DND-41 (cell line): ENCODE measurements at regions not wholly inside any gene's neighbourhood (a gene's known extent, or its start where the extent isn't known, plus 50 kb on each side); places are given as distances from the start of the nearest gene placed in this dataset.

Experiments used
- ATAC-seq: fragments of 200-7000 bp; cut with Tn5 transposase; 3 replicates; pipeline ENCODE4 v1.9.1; 2021; ENCODE audit warnings: low read depth; ENCODE audit not compliant: insufficient read depth
- DNase-seq: peaks from one replicate; pipeline ENCODE4 v3.0.0-alpha.2; 2020
- H2AFZ ChIP-seq: 2 replicates; pipeline ENCODE4 v1.6.0; 2012; ENCODE audit warnings: low read depth, low read length
- H3K27ac ChIP-seq: 2 replicates; pipeline ENCODE4 v1.5.1; 2012; ENCODE audit warnings: low read length, inconsistent platforms
- H3K27me3 ChIP-seq: fragments of 200-600 bp; sonication (generic); 2 replicates; pipeline ENCODE4 v1.6.0; 2012; ENCODE audit warnings: low read length, mild to moderate bottlenecking, inconsistent platforms; ENCODE audit not compliant: insufficient read depth, poor library complexity
- H3K36me3 ChIP-seq: 2 replicates; pipeline ENCODE4 v1.5.1; 2012; ENCODE audit warnings: low read length, inconsistent platforms; ENCODE audit not compliant: insufficient read depth
- H3K4me1 ChIP-seq: 2 replicates; pipeline ENCODE4 v1.5.1; 2012; ENCODE audit warnings: mild to moderate bottlenecking, low read length; ENCODE audit not compliant: insufficient read depth
- H3K4me2 ChIP-seq: 2 replicates; pipeline ENCODE4 v1.6.0; 2012; ENCODE audit warnings: mild to moderate bottlenecking, moderate library complexity, low read length, inconsistent platforms; ENCODE audit not compliant: insufficient read depth
- H3K4me3 ChIP-seq, 2 experiments: fragments of 200-600 bp in 1 of 2; shearing (Covaris generic) in 1 of 2; 2 replicates each; pipeline ENCODE4 v1.5.1; 2012 to 2016; ENCODE audit warnings: inconsistent platforms in 2 of 2, low read length in 2 of 2, mild to moderate bottlenecking in 2 of 2, low read depth in 1 of 2, moderate library complexity in 1 of 2
- H3K79me2 ChIP-seq: 2 replicates; pipeline ENCODE4 v1.6.0; 2012; ENCODE audit warnings: low read length, inconsistent platforms; ENCODE audit not compliant: insufficient read depth
- H3K9ac ChIP-seq: 2 replicates; pipeline ENCODE4 v1.6.0; 2012; ENCODE audit warnings: low read depth, mild to moderate bottlenecking, inconsistent platforms, low read length, moderate library complexity
- H3K9me3 ChIP-seq: 2 replicates; pipeline ENCODE4 v1.5.1; 2012; ENCODE audit warnings: low read length, moderate library complexity, mild to moderate bottlenecking, inconsistent platforms; ENCODE audit not compliant: insufficient read depth, severe bottlenecking
- H4K20me1 ChIP-seq: 2 replicates; pipeline ENCODE4 v1.6.0; 2012; ENCODE audit warnings: low read length; ENCODE audit not compliant: insufficient read depth
- EZH2 ChIP-seq: IDR thresholded peaks from 3 replicates; pipeline ENCODE4 v1.6.1; 2012; ENCODE audit warnings: borderline replicate concordance, low read depth, mild to moderate bottlenecking, moderate library complexity, low read length, inconsistent platforms; ENCODE audit not compliant: severe bottlenecking
- TF ChIP-seq, protein P1 (sequence below): IDR thresholded peaks from 2 replicates; pipeline ENCODE4 v1.5.1; 2012; ENCODE audit warnings: borderline replicate concordance, low read length, moderate library complexity, mild to moderate bottlenecking; ENCODE audit not compliant: poor library complexity, severe bottlenecking; ENCODE audit errors: extremely low read depth

DNA sequence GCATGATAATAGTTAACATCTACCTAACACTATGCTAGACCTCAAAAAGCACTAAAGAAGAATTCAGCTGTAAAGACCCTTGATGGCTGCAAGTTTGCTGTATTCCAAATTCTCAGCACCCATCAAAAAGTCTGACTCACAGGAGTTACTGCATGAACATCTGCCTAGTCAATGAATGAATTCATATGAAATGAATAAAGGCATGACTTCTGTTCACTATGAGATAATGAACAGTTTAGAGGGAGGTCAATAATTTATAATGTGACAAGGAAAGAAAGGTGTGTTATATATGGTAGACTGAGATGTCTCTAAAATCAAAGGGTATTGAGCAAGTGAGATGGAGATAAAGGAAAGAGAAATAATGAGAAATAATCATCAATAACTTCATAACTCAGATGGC lies 508.2 kb upstream of the TGFBR2 start:
- Histone ChIP-seq H3K9me3 (peaks cover 4% of the 10 kb centered on the region), H3K36me3 (no peaks in the 10 kb centered on the region), H4K20me1 (no peaks in the 10 kb centered on the region), H3K27ac (no peak overlapping the region), H3K9ac (no peak overlapping the region), H3K4me3 (no peak overlapping the region), H3K4me2 (no peak overlapping the region), H2AFZ (no peak overlapping the region), H3K79me2 (no peaks in the 10 kb centered on the region), H3K4me1 (no peaks in the 10 kb centered on the region), H3K27me3 (no peaks in the 10 kb centered on the region)
- no peak for ATAC-seq
- TF ChIP-seq EZH2 = no peak
- TF ChIP-seq, protein P1, sequence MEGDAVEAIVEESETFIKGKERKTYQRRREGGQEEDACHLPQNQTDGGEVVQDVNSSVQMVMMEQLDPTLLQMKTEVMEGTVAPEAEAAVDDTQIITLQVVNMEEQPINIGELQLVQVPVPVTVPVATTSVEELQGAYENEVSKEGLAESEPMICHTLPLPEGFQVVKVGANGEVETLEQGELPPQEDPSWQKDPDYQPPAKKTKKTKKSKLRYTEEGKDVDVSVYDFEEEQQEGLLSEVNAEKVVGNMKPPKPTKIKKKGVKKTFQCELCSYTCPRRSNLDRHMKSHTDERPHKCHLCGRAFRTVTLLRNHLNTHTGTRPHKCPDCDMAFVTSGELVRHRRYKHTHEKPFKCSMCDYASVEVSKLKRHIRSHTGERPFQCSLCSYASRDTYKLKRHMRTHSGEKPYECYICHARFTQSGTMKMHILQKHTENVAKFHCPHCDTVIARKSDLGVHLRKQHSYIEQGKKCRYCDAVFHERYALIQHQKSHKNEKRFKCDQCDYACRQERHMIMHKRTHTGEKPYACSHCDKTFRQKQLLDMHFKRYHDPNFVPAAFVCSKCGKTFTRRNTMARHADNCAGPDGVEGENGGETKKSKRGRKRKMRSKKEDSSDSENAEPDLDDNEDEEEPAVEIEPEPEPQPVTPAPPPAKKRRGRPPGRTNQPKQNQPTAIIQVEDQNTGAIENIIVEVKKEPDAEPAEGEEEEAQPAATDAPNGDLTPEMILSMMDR = no peak
- DNase-seq = no peak

DNA sequence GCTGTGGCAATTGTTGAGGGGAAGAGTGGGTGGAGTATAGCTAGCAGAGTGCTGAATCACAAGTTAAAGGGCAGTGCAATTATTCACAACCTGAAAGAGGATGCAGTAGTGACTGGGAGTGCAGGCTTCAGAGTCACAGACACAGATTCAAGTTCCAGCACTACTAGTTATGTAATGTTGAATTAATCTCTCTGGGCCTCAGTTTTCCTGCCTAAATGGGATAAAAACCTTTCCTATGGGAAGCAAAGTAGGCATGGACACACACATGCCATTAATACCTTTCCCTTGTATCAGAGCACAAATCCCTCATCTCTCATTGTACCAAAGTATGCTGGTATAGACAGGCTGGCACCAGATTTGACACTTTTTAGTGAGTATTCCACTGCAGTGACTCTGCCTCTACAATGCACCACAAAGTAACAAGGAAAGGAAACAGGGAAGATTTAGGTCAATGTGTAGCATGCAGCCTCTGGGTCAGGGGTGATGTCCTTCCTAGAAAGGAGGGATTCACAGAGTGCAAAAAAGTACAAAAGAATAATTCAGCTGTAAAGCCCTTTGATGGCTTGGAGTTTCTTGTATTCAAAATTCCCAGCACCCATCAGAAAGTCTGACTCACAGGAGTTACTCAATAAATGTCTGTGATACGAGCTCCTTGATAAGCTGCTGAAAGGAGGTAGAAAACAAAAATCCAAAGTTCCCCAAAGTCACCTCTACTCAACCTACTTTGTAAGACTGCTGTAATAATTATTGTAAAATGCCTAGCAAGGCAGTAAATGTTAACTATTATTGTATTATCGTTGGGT lies 507.5 kb upstream of the TGFBR2 start:
- no peaks in the 10 kb centered on the region for H3K4me1 ChIP-seq
- no peak for ATAC-seq
- no peak for DNase-seq
- no peaks in the 10 kb centered on the region for H4K20me1 ChIP-seq
- H3K79me2 ChIP-seq = no peaks in the 10 kb centered on the region
- H3K27me3 ChIP-seq = no peaks in the 10 kb centered on the region
- H2AFZ ChIP-seq = no peak overlapping the region
- no peak overlapping the region for H3K4me3 ChIP-seq
- no peak overlapping the region for H3K9ac ChIP-seq
- no peaks in the 10 kb centered on the region for H3K36me3 ChIP-seq
- no peak overlapping the region for H3K27ac ChIP-seq
- no peak overlapping the region for H3K4me2 ChIP-seq
- TF ChIP-seq EZH2 = no peak
- TF ChIP-seq, protein P1 = no peak
- H3K9me3 ChIP-seq = peaks cover 3% of the 10 kb centered on the region

DNA sequence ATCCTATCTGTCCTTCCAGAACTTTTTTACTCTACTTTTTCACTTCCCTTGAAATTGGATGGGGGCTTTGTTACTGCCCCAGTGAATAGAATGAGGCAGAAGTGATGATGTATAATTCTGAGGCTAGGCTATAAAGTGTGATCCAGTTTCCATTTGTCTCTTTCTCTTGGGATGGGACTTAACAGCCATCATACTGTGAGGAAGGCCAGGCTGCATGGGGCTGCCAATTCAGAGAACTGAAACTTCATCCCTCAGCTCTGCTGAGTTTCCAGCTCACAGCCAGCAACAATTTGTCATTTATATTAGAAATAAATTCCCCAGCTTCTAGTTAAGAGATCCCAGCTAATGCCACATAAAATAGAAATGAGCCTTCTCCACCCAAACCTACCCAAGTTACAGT lies 504.0 kb upstream of the TGFBR2 start:
- peaks cover 4% of the 10 kb centered on the region for H3K9me3 ChIP-seq
- H2AFZ ChIP-seq = no peak overlapping the region
- H3K36me3 ChIP-seq = no peaks in the 10 kb centered on the region
- H3K27me3 ChIP-seq = no peaks in the 10 kb centered on the region
- H3K9ac ChIP-seq = no peak overlapping the region
- H3K27ac ChIP-seq = no peak overlapping the region
- H4K20me1 ChIP-seq = no peaks in the 10 kb centered on the region
- H3K4me3 ChIP-seq = no peak overlapping the region
- no peak overlapping the region for H3K4me2 ChIP-seq
- no peaks in the 10 kb centered on the region for H3K4me1 ChIP-seq
- no peak for TF ChIP-seq EZH2
- TF ChIP-seq, protein P1 = no peak
- DNase-seq = no peak
- ATAC-seq = no peak
- no peaks in the 10 kb centered on the region for H3K79me2 ChIP-seq

DNA sequence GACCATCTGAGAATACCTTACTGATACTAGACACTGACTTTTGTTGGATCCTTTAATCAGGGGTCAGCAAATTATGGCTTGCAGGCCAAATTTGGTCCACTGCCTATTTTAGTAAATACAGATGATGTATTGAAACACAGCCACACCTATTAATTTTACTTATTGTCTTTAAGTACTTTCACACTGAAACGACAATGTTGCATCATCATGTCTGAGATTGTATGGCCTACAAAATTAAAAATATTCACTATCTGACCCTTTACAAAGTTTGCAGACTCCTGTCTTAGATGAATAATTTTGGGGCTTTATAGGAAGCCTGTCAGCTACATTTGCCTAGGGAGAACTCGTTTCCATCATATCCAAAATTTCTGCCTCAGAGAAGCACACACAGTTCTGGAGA lies 503.2 kb upstream of the TGFBR2 start:
- Histone ChIP-seq H3K27me3 (no peaks in the 10 kb centered on the region), H3K27ac (no peak overlapping the region), H2AFZ (no peak overlapping the region), H4K20me1 (no peaks in the 10 kb centered on the region), H3K9me3 (peaks cover 4% of the 10 kb centered on the region), H3K4me2 (no peak overlapping the region), H3K4me3 (no peak overlapping the region), H3K79me2 (no peaks in the 10 kb centered on the region), H3K4me1 (no peaks in the 10 kb centered on the region), H3K9ac (no peak overlapping the region), H3K36me3 (no peaks in the 10 kb centered on the region)
- ATAC-seq (no peak), DNase-seq (no peak)
- TF ChIP-seq, protein P1 = no peak
- TF ChIP-seq EZH2 = no peak
